ENCODE measurements at regions not wholly inside any gene's neighbourhood (a gene's known extent, or its start where the extent isn't known, plus 50 kb on each side); places are given as distances from the start of the nearest gene placed in this dataset.

DNA sequence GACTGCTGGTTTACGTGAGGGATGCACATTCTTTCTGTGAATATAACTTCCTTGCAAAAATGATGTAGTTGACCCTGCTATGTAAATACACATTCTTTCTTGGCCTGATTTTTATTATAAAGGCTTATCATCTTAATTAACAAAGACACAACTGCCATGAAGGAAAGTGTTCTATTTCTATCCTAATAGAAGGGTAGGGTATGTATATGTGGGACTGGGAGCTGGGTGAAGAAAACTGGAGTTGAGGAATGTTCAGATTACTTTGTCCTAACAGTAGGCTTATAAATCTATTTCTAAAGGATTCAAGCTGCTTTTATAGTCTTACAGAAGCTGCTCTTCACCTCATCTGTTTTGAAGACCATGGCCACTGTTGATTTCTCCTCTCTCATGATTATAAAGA is 76.5 kb upstream of the RGS17 start:
- TF ChIP-seq POLR2A (IDR thresholded peaks at IDR 0.05): no peak
- TF ChIP-seq, protein P1, sequence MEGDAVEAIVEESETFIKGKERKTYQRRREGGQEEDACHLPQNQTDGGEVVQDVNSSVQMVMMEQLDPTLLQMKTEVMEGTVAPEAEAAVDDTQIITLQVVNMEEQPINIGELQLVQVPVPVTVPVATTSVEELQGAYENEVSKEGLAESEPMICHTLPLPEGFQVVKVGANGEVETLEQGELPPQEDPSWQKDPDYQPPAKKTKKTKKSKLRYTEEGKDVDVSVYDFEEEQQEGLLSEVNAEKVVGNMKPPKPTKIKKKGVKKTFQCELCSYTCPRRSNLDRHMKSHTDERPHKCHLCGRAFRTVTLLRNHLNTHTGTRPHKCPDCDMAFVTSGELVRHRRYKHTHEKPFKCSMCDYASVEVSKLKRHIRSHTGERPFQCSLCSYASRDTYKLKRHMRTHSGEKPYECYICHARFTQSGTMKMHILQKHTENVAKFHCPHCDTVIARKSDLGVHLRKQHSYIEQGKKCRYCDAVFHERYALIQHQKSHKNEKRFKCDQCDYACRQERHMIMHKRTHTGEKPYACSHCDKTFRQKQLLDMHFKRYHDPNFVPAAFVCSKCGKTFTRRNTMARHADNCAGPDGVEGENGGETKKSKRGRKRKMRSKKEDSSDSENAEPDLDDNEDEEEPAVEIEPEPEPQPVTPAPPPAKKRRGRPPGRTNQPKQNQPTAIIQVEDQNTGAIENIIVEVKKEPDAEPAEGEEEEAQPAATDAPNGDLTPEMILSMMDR (IDR thresholded peaks at IDR 0.05): no peak
